ENCODE measurements at regions not wholly inside any gene's neighbourhood (a gene's known extent, or its start where the extent isn't known, plus 50 kb on each side); places are given as distances from the start of the nearest gene placed in this dataset.

GRCh38 chr14:100434911-100435438 lies 111.8 kb downstream of the SLC25A47 start:
- no peaks in the 10 kb centered on the region for H3K36me3 Mint-ChIP-seq (ENCODE audit: low read depth)
- ATAC-seq (replicated peaks), result no peak
- no peak overlapping the region for H3K4me3 Mint-ChIP-seq
- H3K27ac Mint-ChIP-seq, result no peak overlapping the region
- H3K4me1 Mint-ChIP-seq, result peaks cover 13% of the 10 kb centered on the region
- H3K9me3 Mint-ChIP-seq, result no peaks in the 10 kb centered on the region
- H3K27me3 Mint-ChIP-seq, result no peaks in the 10 kb centered on the region

DNA sequence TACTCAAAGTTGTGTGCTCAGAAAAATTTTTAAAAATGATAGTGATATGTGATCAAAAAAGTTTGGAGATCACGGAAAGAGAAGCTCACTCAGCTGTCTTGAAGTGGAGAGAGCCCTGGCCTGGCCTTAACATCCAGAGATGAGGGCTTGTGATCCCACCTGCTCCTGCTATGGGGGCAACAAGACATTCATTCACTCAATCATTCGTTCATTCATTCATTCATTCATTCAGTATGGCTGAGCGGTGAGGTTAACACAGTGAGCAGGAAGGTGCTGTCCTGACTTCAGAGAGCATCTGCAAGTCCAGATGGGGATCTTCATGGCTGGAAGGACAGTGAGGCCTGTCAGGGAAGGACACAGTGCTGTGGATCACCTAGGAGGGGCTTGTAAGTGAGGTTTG lies 112.3 kb downstream of the SLC25A47 start:
- H3K9me3 Mint-ChIP-seq, result no peaks in the 10 kb centered on the region
- no peak for ATAC-seq (replicated peaks)
- H3K4me3 Mint-ChIP-seq, result no peak overlapping the region
- no peaks in the 10 kb centered on the region for H3K27me3 Mint-ChIP-seq
- H3K4me1 Mint-ChIP-seq, result peaks cover 13% of the 10 kb centered on the region
- H3K36me3 Mint-ChIP-seq (ENCODE audit: low read depth), result no peaks in the 10 kb centered on the region
- peak overlapping the region; percentile 4 for H3K27ac Mint-ChIP-seq

DNA sequence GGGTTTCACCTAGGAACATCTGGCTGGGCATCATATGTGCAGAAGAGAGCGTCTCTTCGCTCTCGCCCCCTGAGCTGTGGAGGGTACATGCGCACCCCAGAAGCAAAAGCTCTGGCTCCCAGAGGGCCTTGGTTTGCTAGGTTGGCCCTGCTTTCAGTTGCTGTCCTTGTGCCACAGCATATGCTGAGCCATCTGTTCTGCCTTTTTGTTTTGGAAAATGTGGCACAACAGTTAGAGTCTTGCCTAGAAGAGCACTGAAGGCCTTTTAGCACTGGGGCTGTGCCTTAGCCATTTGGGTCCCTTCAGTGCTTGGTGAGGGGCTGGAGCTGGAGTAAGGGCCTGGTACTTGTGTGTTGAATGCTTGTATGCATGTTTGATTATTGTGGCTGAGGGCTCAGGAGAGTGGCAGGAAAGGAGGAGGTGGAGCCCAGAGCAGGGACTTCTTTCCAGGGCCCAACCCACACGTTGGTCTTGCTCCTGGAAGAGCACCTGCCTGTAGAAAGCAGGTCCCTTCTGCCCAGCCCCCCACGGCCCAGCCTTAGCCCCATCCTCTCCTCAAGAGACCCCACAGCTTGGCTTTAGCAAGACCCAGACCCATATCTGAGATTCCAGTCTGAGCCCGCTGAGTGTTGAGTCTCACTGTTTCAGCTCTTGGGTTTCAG lies 113.7 kb downstream of the SLC25A47 start:
- no peak for ATAC-seq (replicated peaks)
- Mint-ChIP-seq H3K9me3 (no peaks in the 10 kb centered on the region), H3K27ac (no peak overlapping the region), H3K27me3 (no peaks in the 10 kb centered on the region), H3K4me1 (peaks cover 13% of the 10 kb centered on the region), H3K4me3 (no peak overlapping the region), H3K36me3 (ENCODE audit: low read depth) (no peaks in the 10 kb centered on the region)

DNA sequence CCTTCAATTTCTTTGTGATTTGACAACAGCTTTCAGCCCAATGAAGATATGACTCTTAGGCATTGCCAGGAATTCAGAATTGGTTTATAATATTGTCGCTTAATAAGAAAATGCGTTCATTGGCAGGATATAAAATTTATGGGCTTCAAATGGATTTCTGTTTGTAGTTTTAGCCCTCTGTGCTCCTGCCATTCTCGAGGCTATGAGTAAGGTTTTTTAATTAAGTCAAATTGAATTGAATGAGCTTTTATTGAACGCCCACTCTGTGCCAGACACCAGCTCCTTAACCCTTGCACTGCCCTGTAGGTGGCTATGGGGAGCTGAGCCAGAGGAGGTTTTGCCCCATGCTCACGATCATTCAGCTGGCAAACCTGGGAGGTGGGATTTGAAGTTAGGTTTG lies 115.1 kb downstream of the SLC25A47 start:
- no peaks in the 10 kb centered on the region for H3K9me3 Mint-ChIP-seq
- H3K27ac Mint-ChIP-seq, result peak overlapping the region; percentile 8
- H3K4me1 Mint-ChIP-seq, result peaks cover 14% of the 10 kb centered on the region
- ATAC-seq (replicated peaks), result no peak
- no peaks in the 10 kb centered on the region for H3K27me3 Mint-ChIP-seq
- no peak overlapping the region for H3K4me3 Mint-ChIP-seq
- H3K36me3 Mint-ChIP-seq (ENCODE audit: low read depth), result no peaks in the 10 kb centered on the region

DNA sequence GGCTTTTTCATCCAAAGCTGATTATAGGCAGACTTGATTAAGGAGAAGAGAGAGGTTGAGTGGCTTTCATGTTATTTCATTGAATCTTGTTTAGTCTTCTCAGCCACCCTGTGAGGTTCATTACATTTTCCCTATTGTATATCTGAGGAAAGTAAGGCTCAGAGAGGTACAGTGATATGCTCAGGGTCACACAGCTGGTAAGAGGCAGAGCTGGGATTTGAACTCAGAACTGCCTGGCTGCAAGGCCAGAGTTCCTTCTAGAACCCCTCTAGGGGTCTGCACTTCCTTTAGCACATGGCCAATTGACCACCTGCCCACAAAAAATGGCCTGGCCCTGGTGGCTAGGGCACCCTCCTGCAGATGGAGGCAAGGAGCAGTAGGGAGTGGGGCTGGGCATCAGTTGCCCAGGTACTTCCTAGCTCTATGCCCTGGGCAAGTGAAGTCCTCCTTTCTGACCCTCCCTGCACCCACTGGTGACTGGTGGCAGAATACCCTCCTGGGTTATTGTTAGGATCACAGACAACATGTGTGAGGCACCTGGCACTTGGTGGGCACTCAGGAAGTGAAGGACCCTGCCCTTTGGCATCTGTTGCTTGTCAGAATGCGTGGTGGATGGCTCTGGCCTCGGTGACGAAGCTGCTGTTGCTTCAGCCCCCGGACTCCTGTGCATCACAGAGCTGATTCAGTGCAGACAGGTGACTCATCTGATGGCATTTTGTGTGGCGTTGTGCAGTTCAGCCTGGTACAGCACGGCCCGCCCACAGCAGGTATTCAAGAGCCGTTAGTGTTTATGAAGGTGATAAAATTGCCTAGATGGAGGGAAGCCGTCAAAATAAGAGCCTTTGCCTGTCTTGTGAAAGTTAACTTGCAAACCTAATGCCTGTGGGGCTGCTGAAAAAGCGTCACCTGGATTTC lies 115.8 kb downstream of the SLC25A47 start:
- Mint-ChIP-seq H3K27me3 (no peaks in the 10 kb centered on the region), H3K4me3 (peak overlapping the region; percentile 14), H3K9me3 (no peaks in the 10 kb centered on the region), H3K36me3 (ENCODE audit: low read depth) (no peaks in the 10 kb centered on the region), H3K27ac (peak overlapping the region; percentile 29), H3K4me1 (peaks cover 18% of the 10 kb centered on the region)
- ATAC-seq (replicated peaks), result peak; percentile 99

DNA sequence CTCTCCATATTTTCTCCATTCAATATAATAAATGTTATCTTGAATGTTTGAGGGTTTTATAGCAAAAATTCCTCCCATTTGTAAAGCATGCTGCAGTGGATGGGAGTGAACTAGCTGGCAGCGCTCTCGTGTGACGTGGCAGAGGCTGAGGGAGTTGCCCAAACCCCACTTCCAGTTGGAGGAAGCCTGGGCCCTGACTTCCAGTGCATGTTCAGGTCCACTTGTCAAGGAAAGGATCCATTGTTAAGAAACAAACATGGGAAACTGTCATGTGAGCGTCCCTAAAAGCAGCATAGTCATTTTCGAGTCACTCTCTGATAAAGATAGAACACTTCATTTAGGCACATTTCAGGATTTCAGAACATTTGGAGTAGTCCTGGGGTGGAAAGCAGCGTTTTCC lies 116.6 kb downstream of the SLC25A47 start:
- ATAC-seq (replicated peaks), result no peak
- H3K4me1 Mint-ChIP-seq, result peaks cover 15% of the 10 kb centered on the region
- H3K9me3 Mint-ChIP-seq, result no peaks in the 10 kb centered on the region
- no peaks in the 10 kb centered on the region for H3K36me3 Mint-ChIP-seq (ENCODE audit: low read depth)
- H3K4me3 Mint-ChIP-seq, result peak overlapping the region; percentile 14
- peak overlapping the region; percentile 29 for H3K27ac Mint-ChIP-seq
- no peaks in the 10 kb centered on the region for H3K27me3 Mint-ChIP-seq

DNA sequence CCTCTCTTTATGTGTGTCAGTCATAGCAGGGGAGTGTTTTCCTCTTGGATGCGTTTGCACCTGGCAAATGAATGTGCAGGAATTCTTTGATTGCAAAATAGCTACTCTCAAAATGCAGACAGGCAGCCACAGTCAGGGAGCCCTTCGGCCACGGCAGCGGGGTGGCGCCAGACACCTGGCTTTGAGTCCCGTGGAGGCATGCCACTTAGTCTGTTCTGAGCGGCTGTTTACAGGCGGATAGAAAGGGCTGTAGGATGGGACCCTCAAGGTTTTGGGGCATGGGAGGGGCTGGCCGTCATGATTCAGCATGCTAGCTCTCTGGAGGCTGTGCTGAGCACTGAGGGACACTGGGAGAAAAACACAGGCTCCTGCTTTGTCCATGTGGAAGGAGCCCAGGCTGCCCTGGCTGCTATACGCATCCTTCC lies 117.1 kb downstream of the SLC25A47 start:
- no peak for ATAC-seq (replicated peaks)
- peaks cover 15% of the 10 kb centered on the region for H3K4me1 Mint-ChIP-seq
- no peak overlapping the region for H3K27ac Mint-ChIP-seq

DNA sequence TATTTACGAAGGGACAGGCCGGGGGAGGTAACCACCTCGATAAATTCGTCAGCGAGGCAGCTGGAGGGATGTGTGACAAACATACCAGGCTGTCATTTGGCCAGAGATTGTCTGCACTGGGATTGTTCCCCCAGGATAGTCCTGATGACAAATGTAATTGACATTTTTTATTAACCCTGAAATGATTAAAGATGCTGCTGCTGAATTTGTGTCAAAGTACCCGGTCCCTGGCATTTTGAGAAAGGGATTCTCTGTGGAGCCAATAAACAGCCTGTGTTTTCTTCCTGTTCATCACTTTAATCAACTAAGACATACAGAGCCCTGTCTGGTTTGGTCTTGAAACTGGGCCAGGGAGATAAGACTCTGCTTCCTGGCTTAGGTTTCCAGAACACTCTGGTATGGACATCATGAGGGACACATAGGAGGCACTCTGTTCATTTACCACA lies 117.6 kb downstream of the SLC25A47 start:
- Mint-ChIP-seq H3K9me3 (no peaks in the 10 kb centered on the region), H3K4me1 (peaks cover 15% of the 10 kb centered on the region), H3K4me3 (no peak overlapping the region), H3K27ac (peak overlapping the region; percentile 42), H3K36me3 (ENCODE audit: low read depth) (no peaks in the 10 kb centered on the region), H3K27me3 (no peaks in the 10 kb centered on the region)
- no peak for ATAC-seq (replicated peaks)

More for the DNA sequence above, 117.1 kb downstream of the SLC25A47 start:
- Mint-ChIP-seq H3K9me3 (no peaks in the 10 kb centered on the region), H3K4me3 (no peak overlapping the region), H3K27me3 (no peaks in the 10 kb centered on the region), H3K36me3 (ENCODE audit: low read depth) (no peaks in the 10 kb centered on the region)

DNA sequence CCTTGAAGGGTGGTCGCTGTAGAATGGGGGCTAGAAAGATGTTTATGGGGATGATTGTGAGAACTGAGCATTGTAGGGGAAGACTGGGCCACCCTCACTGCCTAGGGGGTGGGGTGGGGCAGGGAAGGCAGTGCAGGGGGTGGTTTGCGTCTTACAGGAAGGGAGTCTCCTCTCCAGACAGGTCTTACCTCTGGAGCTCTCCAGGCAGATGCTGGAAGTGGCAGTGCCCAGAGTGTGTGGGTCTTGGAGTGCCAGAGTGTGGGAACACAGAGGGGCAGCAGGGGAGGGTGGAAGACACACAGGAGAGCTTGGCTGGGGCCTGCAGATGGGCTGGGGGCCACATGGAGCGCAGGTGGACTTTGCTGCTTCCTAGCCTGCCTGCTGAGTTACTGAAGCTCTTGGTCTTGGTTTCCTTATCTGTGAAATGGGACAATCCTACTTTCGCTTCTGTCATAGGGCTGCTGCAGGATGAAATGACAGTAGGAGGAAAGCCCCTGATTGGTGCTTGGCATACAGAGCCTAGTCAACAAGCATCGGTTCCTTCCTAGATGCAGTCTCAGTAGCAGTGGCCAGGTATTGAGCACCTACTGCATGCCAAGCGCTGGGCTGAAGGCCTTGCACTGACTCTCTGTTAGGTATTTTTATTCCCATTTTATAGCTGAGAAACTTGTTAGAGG lies 118.3 kb downstream of the SLC25A47 start:
- H3K27me3 Mint-ChIP-seq, result no peaks in the 10 kb centered on the region
- ATAC-seq (replicated peaks), result peak; percentile 35
- H3K4me3 Mint-ChIP-seq, result no peak overlapping the region
- peaks cover 15% of the 10 kb centered on the region for H3K4me1 Mint-ChIP-seq
- no peaks in the 10 kb centered on the region for H3K36me3 Mint-ChIP-seq (ENCODE audit: low read depth)
- no peaks in the 10 kb centered on the region for H3K9me3 Mint-ChIP-seq
- H3K27ac Mint-ChIP-seq, result peak overlapping the region; percentile 42

DNA sequence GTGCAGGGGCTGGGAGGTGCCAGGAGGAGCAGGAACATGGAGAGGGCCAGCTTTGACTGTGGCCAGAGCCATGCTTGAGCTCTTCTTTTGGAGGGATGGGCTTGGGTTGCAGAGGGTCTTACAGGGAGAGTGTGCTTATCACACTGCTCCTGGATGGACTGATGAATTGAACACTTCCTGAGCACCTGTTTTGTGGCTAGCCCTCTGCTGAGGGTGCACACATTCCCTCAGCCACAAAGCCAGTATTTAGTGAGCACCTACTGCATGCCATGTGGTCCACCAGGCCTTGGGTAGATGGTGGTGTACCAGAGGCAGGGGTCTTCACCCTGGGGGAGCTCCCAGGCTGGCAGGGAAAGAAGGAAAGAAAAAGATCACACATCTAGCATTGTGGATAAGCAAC lies 118.9 kb downstream of the SLC25A47 start:
- peaks cover 11% of the 10 kb centered on the region for H3K4me1 Mint-ChIP-seq
- H3K4me3 Mint-ChIP-seq, result no peak overlapping the region
- H3K27me3 Mint-ChIP-seq, result no peaks in the 10 kb centered on the region
- ATAC-seq (replicated peaks), result no peak
- no peaks in the 10 kb centered on the region for H3K36me3 Mint-ChIP-seq (ENCODE audit: low read depth)
- no peaks in the 10 kb centered on the region for H3K9me3 Mint-ChIP-seq
- H3K27ac Mint-ChIP-seq, result peak overlapping the region; percentile 42

DNA sequence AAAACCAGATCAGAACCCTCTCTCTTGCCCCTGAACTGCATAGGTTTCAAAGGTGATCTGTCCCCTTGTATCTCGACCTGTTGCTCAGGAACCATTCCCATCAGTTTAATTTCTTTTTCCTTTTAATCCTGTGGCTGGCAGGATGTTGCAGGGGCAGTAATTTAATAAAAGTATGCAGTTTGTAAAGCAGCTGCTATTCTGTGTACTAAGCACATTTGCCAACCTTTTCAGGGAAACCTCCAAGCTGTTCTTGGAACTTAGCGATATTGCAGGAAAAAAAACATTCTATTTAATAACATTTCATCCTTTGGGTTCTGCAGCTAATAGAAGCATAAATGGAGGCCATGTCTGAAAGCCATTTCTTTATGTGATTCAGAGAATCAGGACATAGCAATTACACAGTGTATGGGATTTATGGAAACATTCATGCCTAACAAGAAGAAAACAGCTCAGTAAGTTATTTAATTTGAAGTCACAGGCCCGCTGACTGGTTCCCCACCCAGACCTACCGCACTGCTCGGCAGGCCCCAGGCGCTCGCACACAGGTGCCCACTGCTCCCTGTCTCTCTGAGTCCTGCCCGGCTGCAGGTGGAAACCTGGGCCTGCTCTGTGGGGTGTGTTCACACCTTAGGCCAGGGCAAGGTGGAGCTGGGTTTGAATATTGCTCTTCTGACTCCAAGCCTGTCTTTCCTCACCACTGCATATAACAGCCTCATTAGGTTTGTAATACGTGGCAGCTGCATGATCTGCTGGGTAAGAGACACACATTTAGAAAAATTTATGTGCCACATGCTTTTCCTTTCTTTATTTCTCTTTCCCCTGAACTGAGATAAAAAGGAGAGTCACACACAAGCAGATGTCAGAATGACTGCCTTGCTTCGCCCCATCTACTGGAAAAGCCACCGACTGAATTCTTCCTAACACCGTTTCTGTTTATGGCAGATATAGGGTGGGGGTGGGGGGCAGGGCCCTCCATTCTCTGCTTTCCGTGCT lies 119.7 kb downstream of the SLC25A47 start:
- Mint-ChIP-seq H3K27me3 (no peaks in the 10 kb centered on the region), H3K27ac (no peak overlapping the region), H3K36me3 (ENCODE audit: low read depth) (no peaks in the 10 kb centered on the region), H3K9me3 (no peaks in the 10 kb centered on the region), H3K4me3 (no peak overlapping the region), H3K4me1 (peaks cover 11% of the 10 kb centered on the region)
- ATAC-seq (replicated peaks), result no peak

- Mint-ChIP-seq H3K4me1 (peaks cover 11% of the 10 kb centered on the region), H3K9me3 (no peaks in the 10 kb centered on the region), H3K27ac (no peak overlapping the region), H3K27me3 (no peaks in the 10 kb centered on the region), H3K36me3 (ENCODE audit: low read depth) (no peaks in the 10 kb centered on the region), H3K4me3 (no peak overlapping the region)
- ATAC-seq (replicated peaks), result no peak
These were observed 120.5 kb downstream of the SLC25A47 start for GRCh38 chr14:100443603-100444002.

GRCh38 chr14:100445436-100446088 lies 122.4 kb downstream of the SLC25A47 start:
- Mint-ChIP-seq H3K36me3 (ENCODE audit: low read depth) (no peaks in the 10 kb centered on the region), H3K27ac (no peak overlapping the region), H3K9me3 (no peaks in the 10 kb centered on the region), H3K4me3 (no peak overlapping the region), H3K27me3 (no peaks in the 10 kb centered on the region), H3K4me1 (peaks cover 5% of the 10 kb centered on the region)
- ATAC-seq (replicated peaks), result no peak
